CD14-positive monocyte (primary cell): ENCODE measurements at regions not wholly inside any gene's neighbourhood (a gene's known extent, or its start where the extent isn't known, plus 50 kb on each side); places are given as distances from the start of the nearest gene placed in this dataset.
A peak's percentile ranks its signal among the peaks of the same experiment; 100 is the strongest.

Source experiments
- DNase-seq, 3 donors: peaks; one replicate each; pipeline ENCODE4 v3.0.0-alpha.2; 2011 to 2022
- H2AFZ ChIP-seq: 2 replicates; pipeline ENCODE4 v1.6.0; 2012; ENCODE audit warnings: mild to moderate bottlenecking, low read depth, low read length, inconsistent platforms; ENCODE audit not compliant: insufficient read depth, poor library complexity, severe bottlenecking
- H3K27ac ChIP-seq, 2 donors: 1 replicate in 1 of 2; 2 replicates in 1 of 2; pipeline ENCODE4 v1.5.1; 2012 to 2013; ENCODE audit warnings: low read length in 2 of 2, control low read depth in 1 of 2, inconsistent platforms in 1 of 2, low read depth in 1 of 2, mild to moderate bottlenecking in 1 of 2
- H3K27me3 ChIP-seq, 2 donors: one replicate each; pipeline versions ENCODE4 v1.6.0 to v1.6.1; 2011 to 2013; ENCODE audit warnings: low read length in 2 of 2; ENCODE audit not compliant: control insufficient read depth in 2 of 2, insufficient read depth in 2 of 2
- H3K36me3 ChIP-seq, 2 donors: replicated peaks in 1 of 2; 1 replicate in 1 of 2; 2 replicates in 1 of 2; pipeline versions ENCODE4 v1.5.1 to v1.6.1; 2012 to 2013; ENCODE audit warnings: low read length in 2 of 2, control low read depth in 1 of 2, inconsistent platforms in 1 of 2, mild to moderate bottlenecking in 1 of 2; ENCODE audit not compliant: insufficient read depth in 2 of 2, control insufficient read depth in 1 of 2
- H3K4me1 ChIP-seq, 2 donors: 1 replicate in 1 of 2; 2 replicates in 1 of 2; pipeline versions ENCODE4 v1.5.1 to v1.6.1; 2012 to 2013; ENCODE audit warnings: low read length in 2 of 2, control low read depth in 1 of 2, inconsistent platforms in 1 of 2, mild to moderate bottlenecking in 1 of 2, moderate library complexity in 1 of 2; ENCODE audit not compliant: insufficient read depth in 2 of 2, control insufficient read depth in 1 of 2
- H3K4me2 ChIP-seq: replicated peaks from 2 replicates; pipeline ENCODE3; 2012; ENCODE audit warnings: low read length, moderate library complexity, mild to moderate bottlenecking; ENCODE audit not compliant: poor library complexity, severe bottlenecking; ENCODE audit errors: extremely low read depth
- H3K4me3 ChIP-seq, 3 experiments: fragments of 200-600 bp in 1 of 3; sonication (generic) in 1 of 3; replicated peaks in 1 of 3; 1 replicate in 2 of 3; 2 replicates in 1 of 3; pipeline ENCODE4 v1.5.1; 2011 to 2013; ENCODE audit warnings: low read length in 3 of 3, mild to moderate bottlenecking in 3 of 3, control low read depth in 2 of 3, low read depth in 2 of 3, inconsistent platforms in 1 of 3, moderate library complexity in 1 of 3
- H3K79me2 ChIP-seq: 2 replicates; pipeline ENCODE4 v1.6.0; 2012; ENCODE audit warnings: mild to moderate bottlenecking, control low read depth, inconsistent platforms, low read length, moderate library complexity; ENCODE audit not compliant: insufficient read depth
- H3K9ac ChIP-seq: 2 replicates; pipeline ENCODE4 v1.6.0; 2017; ENCODE audit warnings: low read length, mild to moderate bottlenecking; ENCODE audit not compliant: insufficient read depth, poor library complexity, severe bottlenecking
- H3K9me3 ChIP-seq, 2 donors: replicated peaks in 1 of 2; 1 replicate in 1 of 2; 2 replicates in 1 of 2; pipeline versions ENCODE4 v1.5.1 to v1.6.1; 2012 to 2013; ENCODE audit warnings: low read length in 2 of 2, control low read depth in 1 of 2; ENCODE audit not compliant: control insufficient read depth in 1 of 2, insufficient read depth in 1 of 2
- H4K20me1 ChIP-seq: 2 replicates; pipeline ENCODE4 v1.6.0; 2012; ENCODE audit warnings: mild to moderate bottlenecking, low read length, control low read depth, moderate library complexity; ENCODE audit not compliant: insufficient read depth
- H3K27ac Mint-ChIP-seq, 7 donors: one replicate each; pipeline ENCODE4 v1.8.0; 2020; ENCODE audit warnings: mild to moderate bottlenecking in 7 of 7, mixed read lengths in 7 of 7, moderate library complexity in 6 of 7, inconsistent platforms in 2 of 7
- H3K27me3 Mint-ChIP-seq, 3 donors: one replicate each; pipeline ENCODE4 v1.8.0; 2021 to 2022; ENCODE audit warnings: low read depth in 3 of 3, mild to moderate bottlenecking in 3 of 3, mixed read lengths in 3 of 3, moderate library complexity in 3 of 3, inconsistent platforms in 1 of 3
- H3K36me3 Mint-ChIP-seq, 2 donors: one replicate each; pipeline ENCODE4 v1.8.0; 2020; ENCODE audit warnings: mixed read lengths in 2 of 2, inconsistent platforms in 1 of 2, mild to moderate bottlenecking in 1 of 2
- H3K4me1 Mint-ChIP-seq: one replicate; pipeline ENCODE4 v1.8.0; 2020; ENCODE audit warnings: mild to moderate bottlenecking, mixed read lengths
- H3K4me3 Mint-ChIP-seq, 2 donors: one replicate each; pipeline ENCODE4 v1.8.0; 2020; ENCODE audit warnings: mild to moderate bottlenecking in 2 of 2, mixed read lengths in 2 of 2, moderate library complexity in 1 of 2
- H3K9me3 Mint-ChIP-seq, 7 donors: one replicate each; pipeline ENCODE4 v1.8.0; 2020 to 2022; ENCODE audit warnings: mixed read lengths in 7 of 7, mild to moderate bottlenecking in 6 of 7, moderate library complexity in 6 of 7, inconsistent platforms in 2 of 7
- WGBS: methylation state at CpG from one replicate; pipeline ENCODE4 v1.1.5; 2013; ENCODE audit warnings: missing lambda C conversion rate; ENCODE audit not compliant: insufficient coverage; 5-methylcytosine and 5-hydroxymethylcytosine counted together
- intact Hi-C, 2 donors: fragments of 100-400 bp; cut with micrococcal nuclease; formaldehyde crosslinking; loops; one replicate each; pipeline versions ENCODE4 v1.15.0 to v1.15.1; 2023
- TF ChIP-seq, protein P1 (sequence below): fragments of 200-600 bp; IDR thresholded peaks from one replicate; pipeline ENCODE4 v1.8.0; 2022; ENCODE audit warnings: antibody characterized with exemption, mild to moderate bottlenecking

DNA sequence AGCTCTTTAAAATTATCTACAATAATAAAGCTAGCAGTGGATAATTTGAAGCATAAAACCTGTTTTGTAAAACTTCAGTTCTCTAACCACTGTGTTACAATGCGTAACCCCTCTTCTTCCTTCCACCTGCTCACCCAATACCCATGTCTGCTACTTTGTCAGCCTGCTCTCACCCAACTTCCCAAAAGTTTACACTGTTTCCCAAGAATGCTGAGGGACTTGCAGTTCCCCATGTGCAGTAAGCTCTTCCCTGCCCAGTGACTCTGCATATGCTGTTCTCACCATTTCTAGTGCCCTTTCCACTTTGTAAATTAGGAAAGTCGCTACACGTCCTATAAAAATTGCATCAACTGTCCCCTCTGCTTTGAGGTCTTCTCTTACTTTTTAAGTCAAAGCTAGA lies 315.9 kb upstream of the SEMA6D start:
- TF ChIP-seq, protein P1, sequence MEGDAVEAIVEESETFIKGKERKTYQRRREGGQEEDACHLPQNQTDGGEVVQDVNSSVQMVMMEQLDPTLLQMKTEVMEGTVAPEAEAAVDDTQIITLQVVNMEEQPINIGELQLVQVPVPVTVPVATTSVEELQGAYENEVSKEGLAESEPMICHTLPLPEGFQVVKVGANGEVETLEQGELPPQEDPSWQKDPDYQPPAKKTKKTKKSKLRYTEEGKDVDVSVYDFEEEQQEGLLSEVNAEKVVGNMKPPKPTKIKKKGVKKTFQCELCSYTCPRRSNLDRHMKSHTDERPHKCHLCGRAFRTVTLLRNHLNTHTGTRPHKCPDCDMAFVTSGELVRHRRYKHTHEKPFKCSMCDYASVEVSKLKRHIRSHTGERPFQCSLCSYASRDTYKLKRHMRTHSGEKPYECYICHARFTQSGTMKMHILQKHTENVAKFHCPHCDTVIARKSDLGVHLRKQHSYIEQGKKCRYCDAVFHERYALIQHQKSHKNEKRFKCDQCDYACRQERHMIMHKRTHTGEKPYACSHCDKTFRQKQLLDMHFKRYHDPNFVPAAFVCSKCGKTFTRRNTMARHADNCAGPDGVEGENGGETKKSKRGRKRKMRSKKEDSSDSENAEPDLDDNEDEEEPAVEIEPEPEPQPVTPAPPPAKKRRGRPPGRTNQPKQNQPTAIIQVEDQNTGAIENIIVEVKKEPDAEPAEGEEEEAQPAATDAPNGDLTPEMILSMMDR, result no peak
- H3K4me1 Mint-ChIP-seq, result no peaks in the 10 kb centered on the region
- peaks cover 0 to 7% (median 0%) of the 10 kb centered on the region in 7 donors for H3K9me3 Mint-ChIP-seq
- Histone ChIP-seq H2AFZ (no peak overlapping the region), H3K79me2 (no peaks in the 10 kb centered on the region), H3K9me3 (no peaks in the 10 kb centered on the region), H3K36me3 (no peaks in the 10 kb centered on the region), H3K4me3 (no peak overlapping the region), H3K27ac (no peak overlapping the region), H3K4me2 (no peak overlapping the region), H3K27me3 (no peaks in the 10 kb centered on the region), H3K9ac (no peak overlapping the region), H3K4me1 (no peaks in the 10 kb centered on the region), H4K20me1 (no peaks in the 10 kb centered on the region)
- no peak overlapping the region for H3K27ac Mint-ChIP-seq
- intact Hi-C loops, result no loop called here
- peak in 1 of 3 donors; percentile 7 for DNase-seq
- no peaks in the 10 kb centered on the region for H3K36me3 Mint-ChIP-seq
- 90% methylated on average over 3 of the region's 3 CpGs for WGBS
- no peak overlapping the region for H3K4me3 Mint-ChIP-seq
- H3K27me3 Mint-ChIP-seq, result peaks cover under 1 to 3% (median 3%) of the 10 kb centered on the region in 3 donors

DNA sequence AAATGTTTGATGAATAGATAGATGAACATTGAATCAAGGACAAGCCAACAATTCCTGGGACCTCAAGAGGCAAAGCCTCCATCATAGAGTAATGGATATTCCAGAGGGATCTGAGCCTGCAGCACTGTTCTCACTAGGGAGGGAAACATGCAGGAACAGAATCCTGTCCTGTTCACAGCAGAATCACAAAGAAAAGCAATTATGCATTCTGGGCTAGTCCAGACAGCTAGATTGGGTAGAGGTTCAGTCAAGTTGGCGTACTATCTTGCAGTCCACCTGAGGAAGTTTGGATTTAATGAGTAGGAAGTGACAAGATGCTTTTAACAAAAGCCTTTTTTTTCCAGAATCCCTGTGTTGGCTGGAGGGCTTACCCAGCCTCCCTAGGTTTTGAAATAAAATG lies 314.5 kb upstream of the SEMA6D start:
- H3K36me3 ChIP-seq, result no peaks in the 10 kb centered on the region
- Mint-ChIP-seq H3K36me3 (no peaks in the 10 kb centered on the region), H3K27ac (no peak overlapping the region), H3K4me3 (no peak overlapping the region), H3K4me1 (no peaks in the 10 kb centered on the region), H3K27me3 (peaks cover 3% of the 10 kb centered on the region in 3 donors), H3K9me3 (peaks cover 0 to 7% (median 2%) of the 10 kb centered on the region in 7 donors)
- H3K27ac ChIP-seq, result no peak overlapping the region
- no peaks in the 10 kb centered on the region for H3K4me1 ChIP-seq
- H3K9me3 ChIP-seq, result no peaks in the 10 kb centered on the region
- intact Hi-C loops, result no loop called here
- H3K9ac ChIP-seq, result no peak overlapping the region
- H4K20me1 ChIP-seq, result no peaks in the 10 kb centered on the region
- no peaks in the 10 kb centered on the region for H3K27me3 ChIP-seq
- DNase-seq, result no peak
- 71% methylated on average over 1 of the region's 1 CpG for WGBS
- H3K79me2 ChIP-seq, result no peaks in the 10 kb centered on the region
- no peak overlapping the region for H3K4me2 ChIP-seq
- H2AFZ ChIP-seq, result no peak overlapping the region
- TF ChIP-seq, protein P1, result no peak
- no peak overlapping the region for H3K4me3 ChIP-seq
